Bronchial epithelial cell (primary cell): ENCODE measurements at regions not wholly inside any gene's neighbourhood (a gene's known extent, or its start where the extent isn't known, plus 50 kb on each side); places are given as distances from the start of the nearest gene placed in this dataset.

Source experiments
- DNase-seq: peaks from one replicate; pipeline ENCODE4 v3.0.0-alpha.2; 2010; ENCODE audit warnings: low read depth
- FAIRE-seq: peaks from 2 replicates; lab custom pipeline; 2011; peaks lifted over from hg19 to GRCh38; lab: Jason Lieb, UNC
- H3K27me3 ChIP-seq: 2 replicates; pipeline ENCODE4 v1.5.1; 2011; ENCODE audit warnings: low read length; ENCODE audit not compliant: control insufficient read depth, insufficient read depth
- H3K36me3 ChIP-seq: 2 replicates; pipeline ENCODE4 v1.5.1; 2011; ENCODE audit warnings: low read length; ENCODE audit not compliant: control insufficient read depth, insufficient read depth
- H3K4me3 ChIP-seq: 2 replicates; pipeline ENCODE4 v1.5.1; 2011; ENCODE audit warnings: mild to moderate bottlenecking, low read depth, low read length, control low read depth
- TF ChIP-seq, protein P1 (sequence below): IDR thresholded peaks from 2 replicates; pipeline ENCODE4 v1.5.1; 2011; ENCODE audit warnings: mild to moderate bottlenecking, moderate library complexity, low read length, control low read depth, inconsistent platforms; ENCODE audit not compliant: insufficient read depth, severe bottlenecking

- no peak for DNase-seq
- Histone ChIP-seq H3K27me3 (no peaks in the 10 kb centered on the region), H3K4me3 (no peak overlapping the region), H3K36me3 (no peaks in the 10 kb centered on the region)
- no peak for FAIRE-seq
- TF ChIP-seq, protein P1, sequence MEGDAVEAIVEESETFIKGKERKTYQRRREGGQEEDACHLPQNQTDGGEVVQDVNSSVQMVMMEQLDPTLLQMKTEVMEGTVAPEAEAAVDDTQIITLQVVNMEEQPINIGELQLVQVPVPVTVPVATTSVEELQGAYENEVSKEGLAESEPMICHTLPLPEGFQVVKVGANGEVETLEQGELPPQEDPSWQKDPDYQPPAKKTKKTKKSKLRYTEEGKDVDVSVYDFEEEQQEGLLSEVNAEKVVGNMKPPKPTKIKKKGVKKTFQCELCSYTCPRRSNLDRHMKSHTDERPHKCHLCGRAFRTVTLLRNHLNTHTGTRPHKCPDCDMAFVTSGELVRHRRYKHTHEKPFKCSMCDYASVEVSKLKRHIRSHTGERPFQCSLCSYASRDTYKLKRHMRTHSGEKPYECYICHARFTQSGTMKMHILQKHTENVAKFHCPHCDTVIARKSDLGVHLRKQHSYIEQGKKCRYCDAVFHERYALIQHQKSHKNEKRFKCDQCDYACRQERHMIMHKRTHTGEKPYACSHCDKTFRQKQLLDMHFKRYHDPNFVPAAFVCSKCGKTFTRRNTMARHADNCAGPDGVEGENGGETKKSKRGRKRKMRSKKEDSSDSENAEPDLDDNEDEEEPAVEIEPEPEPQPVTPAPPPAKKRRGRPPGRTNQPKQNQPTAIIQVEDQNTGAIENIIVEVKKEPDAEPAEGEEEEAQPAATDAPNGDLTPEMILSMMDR, result no peak
These were observed 852.8 kb upstream of the CTNND2 start for GRCh38 chr5:12757035-12757434.

GRCh38 chr5:12745537-12745936 is 841.3 kb upstream of the CTNND2 start:
- H3K4me3 ChIP-seq, result no peak overlapping the region

GRCh38 chr5:12743582-12743981 is 839.3 kb upstream of the CTNND2 start:
- no peak overlapping the region for H3K4me3 ChIP-seq
- FAIRE-seq (no peak), DNase-seq (no peak)
- no peaks in the 10 kb centered on the region for H3K27me3 ChIP-seq
- H3K36me3 ChIP-seq, result no peaks in the 10 kb centered on the region
- TF ChIP-seq, protein P1, result no peak

More at GRCh38 chr5:12745537-12745936, 841.3 kb upstream of the CTNND2 start:
- FAIRE-seq (no peak), DNase-seq (no peak)
- H3K36me3 ChIP-seq, result no peaks in the 10 kb centered on the region
- TF ChIP-seq, protein P1, result no peak
- no peaks in the 10 kb centered on the region for H3K27me3 ChIP-seq

- Histone ChIP-seq H3K27me3 (no peaks in the 10 kb centered on the region), H3K4me3 (no peak overlapping the region), H3K36me3 (no peaks in the 10 kb centered on the region)
- TF ChIP-seq, protein P1, result no peak
- DNase-seq, result no peak
- FAIRE-seq, result no peak
These were observed 826.1 kb upstream of the CTNND2 start for GRCh38 chr5:12730354-12730753.

- FAIRE-seq, result no peak
- no peaks in the 10 kb centered on the region for H3K27me3 ChIP-seq
- no peak for DNase-seq
- no peaks in the 10 kb centered on the region for H3K36me3 ChIP-seq
- no peak overlapping the region for H3K4me3 ChIP-seq
- TF ChIP-seq, protein P1, result no peak
These were observed 812.4 kb upstream of the CTNND2 start for GRCh38 chr5:12716664-12717063.

GRCh38 chr5:12707560-12707959 is 803.3 kb upstream of the CTNND2 start:
- H3K4me3 ChIP-seq, result no peak overlapping the region
- FAIRE-seq, result no peak
- DNase-seq, result no peak
- TF ChIP-seq, protein P1, result no peak
- no peaks in the 10 kb centered on the region for H3K27me3 ChIP-seq
- no peaks in the 10 kb centered on the region for H3K36me3 ChIP-seq
